Activated CD8-positive, alpha-beta T cell treated with anti-CD3 and anti-CD28 coated beads for 36 hours (primary cell): ENCODE measurements at regions not wholly inside any gene's neighbourhood (a gene's known extent, or its start where the extent isn't known, plus 50 kb on each side); places are given as distances from the start of the nearest gene placed in this dataset.
"Not testable (repeated sequence)": the region's sequence is repeated elsewhere in the genome, so short reads cannot be mapped to it uniquely, and the experiment has no call there.

Experiments used
- ATAC-seq: fragments of 200-7000 bp; cut with Tn5 transposase; one replicate; pipeline ENCODE4 v1.10.0; 2021; ENCODE audit warnings: mild to moderate bottlenecking, moderate library complexity
- CTCF ChIA-PET: fragments of 350-600 bp; sonication (Branson Sonifier 250); formaldehyde crosslinking; loops from one replicate; lab custom pipeline; 2021; ENCODE audit warnings: antibody characterized with exemption; lab: Charles Lee
- POLR2A ChIA-PET: fragments of 350-600 bp; sonication (Branson Sonifier 250); formaldehyde crosslinking; loops from one replicate; lab custom pipeline; 2021; ENCODE audit warnings: antibody characterized with exemption; lab: Charles Lee
- DNase-seq: peaks from one replicate; pipeline ENCODE4 v3.0.0-alpha.2; 2020
- H3K27ac Mint-ChIP-seq: one replicate; pipeline ENCODE4 v1.8.0; 2021; ENCODE audit warnings: mild to moderate bottlenecking, mixed read lengths
- H3K27me3 Mint-ChIP-seq: one replicate; pipeline ENCODE4 v1.8.0; 2021; ENCODE audit warnings: mixed read lengths
- H3K36me3 Mint-ChIP-seq: one replicate; pipeline ENCODE4 v1.8.0; 2021; ENCODE audit warnings: low read depth, mixed read lengths
- H3K4me1 Mint-ChIP-seq: one replicate; pipeline ENCODE4 v1.8.0; 2021; ENCODE audit warnings: low read depth, mixed read lengths
- H3K4me3 Mint-ChIP-seq: one replicate; pipeline ENCODE4 v1.8.0; 2021; ENCODE audit warnings: mild to moderate bottlenecking, moderate library complexity, mixed read lengths
- H3K9me3 Mint-ChIP-seq: one replicate; pipeline ENCODE4 v1.8.0; 2021; ENCODE audit warnings: mixed read lengths
- CTCF ChIP-seq: fragments of 200-600 bp; IDR thresholded peaks from one replicate; pipeline ENCODE4 v1.8.0; 2022; ENCODE audit warnings: antibody characterized with exemption, mild to moderate bottlenecking
- intact Hi-C: fragments of 100-400 bp; cut with micrococcal nuclease; formaldehyde crosslinking; loops from one replicate; pipeline ENCODE4 v1.10.0; 2022

- DNase-seq (no peak), ATAC-seq (no peak)
- Mint-ChIP-seq H3K27ac (no peak overlapping the region), H3K36me3 (no peaks in the 10 kb centered on the region), H3K4me1 (no peaks in the 10 kb centered on the region), H3K4me3 (no peak overlapping the region), H3K27me3 (no peaks in the 10 kb centered on the region), H3K9me3 (no peaks in the 10 kb centered on the region)
- CTCF ChIA-PET = no interaction called here
- intact Hi-C loops = no loop called here
- POLR2A ChIA-PET = no interaction called here
- no peak for TF ChIP-seq CTCF
These were observed 211.6 kb downstream of the RCHY1 start for GRCh38 chr4:75302648-75303047.

- CTCF ChIA-PET = no interaction called here
- H3K36me3 Mint-ChIP-seq = no peaks in the 10 kb centered on the region
- DNase-seq = no peak
- no peaks in the 10 kb centered on the region for H3K4me1 Mint-ChIP-seq
- no peak overlapping the region for H3K27ac Mint-ChIP-seq
- POLR2A ChIA-PET = no interaction called here
- peaks cover 2% of the 10 kb centered on the region for H3K9me3 Mint-ChIP-seq
- TF ChIP-seq CTCF = no peak
- no peak overlapping the region for H3K4me3 Mint-ChIP-seq
- no peaks in the 10 kb centered on the region for H3K27me3 Mint-ChIP-seq
- intact Hi-C loops = no loop called here
- ATAC-seq = no peak
These were observed 224.2 kb downstream of the RCHY1 start for GRCh38 chr4:75289914-75290582.

DNA sequence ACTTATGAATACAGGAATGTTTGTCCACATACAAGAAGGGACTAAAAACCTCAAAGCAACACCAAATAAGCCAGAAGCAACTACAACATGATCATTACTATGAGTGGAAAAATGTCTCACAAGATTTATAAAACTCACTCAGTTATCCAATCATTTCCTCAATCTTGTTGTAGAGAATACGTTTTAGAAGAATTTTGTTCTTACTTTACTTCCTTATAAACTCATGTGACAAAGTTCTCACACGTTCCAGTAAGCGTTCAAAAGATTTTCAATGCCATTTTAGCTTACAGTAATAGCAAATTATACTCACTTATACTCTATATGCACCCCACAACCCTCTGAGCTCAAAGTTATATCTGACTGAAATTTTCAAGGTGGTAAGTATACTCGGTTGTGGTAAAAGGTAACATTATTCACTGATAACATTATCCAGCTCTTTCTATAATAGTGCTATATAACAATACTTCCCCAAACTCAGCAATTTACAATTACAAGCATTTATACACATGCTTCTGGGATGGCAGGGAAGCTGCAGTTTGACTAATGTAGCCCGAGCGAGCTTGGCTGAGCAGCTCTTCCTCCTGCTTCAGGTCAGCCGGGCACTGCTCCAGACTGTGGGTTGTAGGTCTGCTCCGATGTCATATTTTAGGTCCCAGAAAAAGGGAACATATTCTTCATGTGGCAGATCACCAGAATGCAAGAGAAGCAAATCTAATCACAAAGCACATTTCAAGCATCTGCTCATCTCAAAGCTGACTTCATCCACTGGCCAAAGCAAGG, 226.3 kb downstream of the RCHY1 start:
- Mint-ChIP-seq H3K4me3 (no peak overlapping the region), H3K9me3 (no peaks in the 10 kb centered on the region), H3K4me1 (no peaks in the 10 kb centered on the region), H3K27ac (no peak overlapping the region), H3K27me3 (no peaks in the 10 kb centered on the region), H3K36me3 (no peaks in the 10 kb centered on the region)
- ChIA-PET POLR2A (no interaction called here), CTCF (no interaction called here)
- no peak for DNase-seq
- TF ChIP-seq CTCF = no peak
- intact Hi-C loops = no loop called here
- ATAC-seq = no peak

DNA sequence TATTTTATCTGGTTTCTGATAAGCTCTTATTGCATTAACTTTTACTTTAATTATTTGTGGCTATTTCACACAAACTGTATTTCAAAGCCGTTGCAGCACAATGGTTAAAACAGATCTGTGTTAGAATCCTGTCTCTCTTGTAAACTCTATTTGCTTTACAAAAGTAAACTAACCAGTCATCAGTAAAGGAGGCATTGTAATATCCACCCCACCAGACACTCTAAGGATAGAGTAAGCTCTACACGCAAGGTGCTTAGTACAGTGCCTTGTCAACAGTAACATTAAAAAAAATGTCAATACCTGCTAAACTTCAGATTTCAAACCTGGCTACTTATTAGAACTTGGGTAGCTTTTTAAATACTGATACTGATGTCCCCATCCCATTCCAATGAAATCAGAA, 228.4 kb downstream of the RCHY1 start:
- no peaks in the 10 kb centered on the region for H3K4me1 Mint-ChIP-seq
- H3K36me3 Mint-ChIP-seq = no peaks in the 10 kb centered on the region
- H3K27ac Mint-ChIP-seq = no peak overlapping the region
- ATAC-seq (no peak), DNase-seq (no peak)
- ChIA-PET CTCF (no interaction called here), POLR2A (no interaction called here)
- no peaks in the 10 kb centered on the region for H3K27me3 Mint-ChIP-seq
- H3K4me3 Mint-ChIP-seq = no peak overlapping the region
- intact Hi-C loops = no loop called here
- no peak for TF ChIP-seq CTCF
- H3K9me3 Mint-ChIP-seq = no peaks in the 10 kb centered on the region

GRCh38 chr4:75284831-75285230, 229.4 kb downstream of the RCHY1 start:
- DNase-seq (no peak), ATAC-seq (no peak)
- POLR2A ChIA-PET = no interaction called here
- Mint-ChIP-seq H3K27me3 (no peaks in the 10 kb centered on the region), H3K9me3 (peaks cover 2% of the 10 kb centered on the region), H3K27ac (no peak overlapping the region), H3K4me3 (no peak overlapping the region), H3K36me3 (no peaks in the 10 kb centered on the region), H3K4me1 (no peaks in the 10 kb centered on the region)
- CTCF ChIA-PET = no interaction called here
- no peak for TF ChIP-seq CTCF
- intact Hi-C loops = no loop called here

DNA sequence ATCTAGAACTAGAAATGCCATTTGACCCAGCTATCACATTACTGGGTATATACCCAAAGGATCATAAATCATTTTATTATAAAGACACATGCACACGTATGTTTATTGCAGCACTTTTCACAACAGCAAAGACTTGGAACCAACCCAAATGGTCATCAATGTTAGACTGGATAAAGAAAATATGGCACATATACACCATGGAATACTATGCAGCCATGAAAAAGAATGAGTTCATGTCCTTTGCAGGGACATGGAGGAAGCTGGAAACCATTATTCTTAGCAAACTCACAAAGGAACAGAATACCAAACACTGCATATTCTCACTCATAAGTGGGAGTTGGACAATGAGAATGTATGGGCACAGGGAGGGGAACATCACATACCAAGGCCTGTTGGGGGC, 233.7 kb downstream of the RCHY1 start:
- H3K9me3 Mint-ChIP-seq, H3K36me3 Mint-ChIP-seq, H3K4me1 Mint-ChIP-seq, ATAC-seq, H3K4me3 Mint-ChIP-seq, POLR2A ChIA-PET, intact Hi-C loops, DNase-seq, H3K27ac Mint-ChIP-seq, H3K27me3 Mint-ChIP-seq, CTCF ChIA-PET: not testable (repeated sequence)
